ENCODE measurements at regions not wholly inside any gene's neighbourhood (a gene's known extent, or its start where the extent isn't known, plus 50 kb on each side); places are given as distances from the start of the nearest gene placed in this dataset.

DNA sequence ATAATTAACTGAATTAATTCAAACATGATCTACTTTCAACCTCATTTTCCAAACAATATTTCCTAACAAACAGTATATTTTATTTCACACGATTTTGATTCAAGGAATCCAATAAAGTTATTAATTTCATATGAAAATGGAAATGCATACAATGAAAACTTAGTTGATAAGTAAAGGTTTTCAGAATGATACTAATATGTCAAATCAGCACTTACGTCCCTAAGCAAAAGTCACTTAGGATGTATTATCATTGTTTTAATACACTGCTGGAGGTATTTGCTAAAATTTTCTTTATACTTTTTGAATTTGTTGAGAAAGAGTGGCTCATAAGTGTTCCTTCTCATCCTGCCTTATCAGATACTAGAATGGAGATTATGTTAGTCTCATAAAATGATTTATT, 266.8 kb upstream of the PUDP start:
- Histone ChIP-seq H3K4me3 (ENCODE audit: low read length) (no peak overlapping the region), H3K9ac (ENCODE audit: low read length) (no peak overlapping the region), H3K27me3 (ENCODE audit: insufficient read depth, low read length, poor library complexity) (no peaks in the 10 kb centered on the region), H2BK15ac (replicated peaks; ENCODE audit: low read depth) (no peak overlapping the region), H4K8ac (ENCODE audit: low read depth, low read length) (no peak overlapping the region), H3K18ac (ENCODE audit: low read length) (no peak overlapping the region), H3K79me1 (ENCODE audit: low read length) (no peaks in the 10 kb centered on the region), H2BK5ac (ENCODE audit: low read length) (no peak overlapping the region), H3K27ac (ENCODE audit: low read depth, low read length) (no peak overlapping the region), H4K5ac (ENCODE audit: low read length) (no peak overlapping the region), H3K23ac (ENCODE audit: low read length) (no peak overlapping the region), H3K4ac (ENCODE audit: low read depth, low read length) (no peak overlapping the region), H3K36me3 (ENCODE audit: control insufficient read depth, insufficient read depth, low read length) (no peaks in the 10 kb centered on the region), H3K56ac (ENCODE audit: low read length) (no peak overlapping the region), H3K4me1 (ENCODE audit: control insufficient read depth, low read depth, low read length) (no peaks in the 10 kb centered on the region), H3K79me2 (ENCODE audit: control insufficient read depth, insufficient read depth, low read length) (no peaks in the 10 kb centered on the region), H3K4me2 (ENCODE audit: low read length) (no peak overlapping the region), H2BK120ac (ENCODE audit: low read depth, low read length) (no peak overlapping the region), H2AK5ac (ENCODE audit: low read length) (no peak overlapping the region)
- no peak for DNase-seq
- 100% methylated on average over 1 of the region's 2 CpGs for WGBS (ENCODE audit: extremely low coverage, insufficient coverage, low lambda C conversion rate)

DNA sequence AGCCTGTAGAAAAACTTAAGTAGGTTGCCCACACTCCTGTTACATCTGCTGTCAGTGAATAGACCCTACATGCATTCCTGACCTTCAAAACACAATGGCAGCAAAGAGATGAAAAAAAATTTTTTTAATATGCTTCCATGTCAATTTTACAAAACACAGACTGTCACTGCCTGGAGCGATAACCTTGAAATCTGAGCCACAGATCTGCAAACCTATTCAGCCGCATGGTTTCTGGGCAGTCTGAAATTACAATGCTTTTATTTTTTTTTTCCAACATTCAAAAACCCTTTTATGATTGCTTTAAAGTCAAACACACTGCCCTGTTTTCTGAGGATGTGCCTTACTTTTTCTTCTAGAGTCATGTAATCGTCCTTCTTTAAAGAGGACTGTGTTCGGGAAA, 264.9 kb upstream of the PUDP start:
- Histone ChIP-seq H2BK15ac (replicated peaks; ENCODE audit: low read depth) (no peak overlapping the region), H3K18ac (ENCODE audit: low read length) (no peak overlapping the region), H3K56ac (ENCODE audit: low read length) (no peak overlapping the region), H4K5ac (ENCODE audit: low read length) (no peak overlapping the region), H2BK120ac (ENCODE audit: low read depth, low read length) (no peak overlapping the region), H4K8ac (ENCODE audit: low read depth, low read length) (no peak overlapping the region), H3K79me2 (ENCODE audit: control insufficient read depth, insufficient read depth, low read length) (no peaks in the 10 kb centered on the region), H3K27ac (ENCODE audit: low read depth, low read length) (no peak overlapping the region), H3K9ac (ENCODE audit: low read length) (no peak overlapping the region), H3K36me3 (ENCODE audit: control insufficient read depth, insufficient read depth, low read length) (no peaks in the 10 kb centered on the region), H3K23ac (ENCODE audit: low read length) (no peak overlapping the region), H2BK5ac (ENCODE audit: low read length) (no peak overlapping the region), H3K4ac (ENCODE audit: low read depth, low read length) (no peak overlapping the region), H3K4me3 (ENCODE audit: low read length) (no peak overlapping the region), H3K4me2 (ENCODE audit: low read length) (no peak overlapping the region), H3K27me3 (ENCODE audit: insufficient read depth, low read length, poor library complexity) (no peaks in the 10 kb centered on the region), H3K4me1 (ENCODE audit: control insufficient read depth, low read depth, low read length) (no peaks in the 10 kb centered on the region), H2AK5ac (ENCODE audit: low read length) (no peak overlapping the region), H3K79me1 (ENCODE audit: low read length) (no peaks in the 10 kb centered on the region)
- DNase-seq: no peak
- WGBS (ENCODE audit: extremely low coverage, insufficient coverage, low lambda C conversion rate): no CpG with 5 or more reads among the region's 4 CpGs

DNA sequence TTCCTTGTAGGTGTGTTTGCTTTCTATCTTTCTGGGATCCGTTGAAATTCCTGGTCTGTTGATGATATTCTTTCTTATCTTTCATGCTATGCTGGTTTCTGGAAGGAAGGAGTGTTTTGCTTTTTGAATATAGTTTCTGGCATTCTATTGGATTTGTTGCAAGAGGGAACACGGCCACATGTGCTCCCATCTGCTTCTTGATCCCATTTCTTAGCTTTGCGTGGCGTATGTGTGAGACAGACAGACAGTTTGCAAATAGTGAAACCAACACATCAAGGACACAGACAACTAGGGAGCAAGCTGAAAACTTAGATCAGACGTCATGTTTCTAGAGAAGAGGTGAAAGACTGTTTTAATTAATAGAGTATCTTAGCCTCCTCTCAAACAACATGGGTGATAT, 261.9 kb upstream of the PUDP start:
- Histone ChIP-seq H4K5ac (ENCODE audit: low read length) (no peak overlapping the region), H3K79me2 (ENCODE audit: control insufficient read depth, insufficient read depth, low read length) (no peaks in the 10 kb centered on the region), H3K27me3 (ENCODE audit: insufficient read depth, low read length, poor library complexity) (no peaks in the 10 kb centered on the region), H2AK5ac (ENCODE audit: low read length) (no peak overlapping the region), H3K18ac (ENCODE audit: low read length) (no peak overlapping the region), H3K27ac (ENCODE audit: low read depth, low read length) (no peak overlapping the region), H4K8ac (ENCODE audit: low read depth, low read length) (no peak overlapping the region), H2BK15ac (replicated peaks; ENCODE audit: low read depth) (no peak overlapping the region), H3K4me3 (ENCODE audit: low read length) (no peak overlapping the region), H2BK5ac (ENCODE audit: low read length) (no peak overlapping the region), H3K4me1 (ENCODE audit: control insufficient read depth, low read depth, low read length) (no peaks in the 10 kb centered on the region), H3K4ac (ENCODE audit: low read depth, low read length) (no peak overlapping the region), H3K4me2 (ENCODE audit: low read length) (no peak overlapping the region), H3K9ac (ENCODE audit: low read length) (no peak overlapping the region), H3K36me3 (ENCODE audit: control insufficient read depth, insufficient read depth, low read length) (no peaks in the 10 kb centered on the region), H3K79me1 (ENCODE audit: low read length) (no peaks in the 10 kb centered on the region), H3K56ac (ENCODE audit: low read length) (no peak overlapping the region), H3K23ac (ENCODE audit: low read length) (no peak overlapping the region), H2BK120ac (ENCODE audit: low read depth, low read length) (no peak overlapping the region)
- DNase-seq: no peak
- WGBS (ENCODE audit: extremely low coverage, insufficient coverage, low lambda C conversion rate): no CpG with 5 or more reads among the region's 5 CpGs

GRCh38 chrX:7399373-7399772, 251.4 kb upstream of the PUDP start:
- H3K18ac ChIP-seq (ENCODE audit: low read length): no peak overlapping the region

DNA sequence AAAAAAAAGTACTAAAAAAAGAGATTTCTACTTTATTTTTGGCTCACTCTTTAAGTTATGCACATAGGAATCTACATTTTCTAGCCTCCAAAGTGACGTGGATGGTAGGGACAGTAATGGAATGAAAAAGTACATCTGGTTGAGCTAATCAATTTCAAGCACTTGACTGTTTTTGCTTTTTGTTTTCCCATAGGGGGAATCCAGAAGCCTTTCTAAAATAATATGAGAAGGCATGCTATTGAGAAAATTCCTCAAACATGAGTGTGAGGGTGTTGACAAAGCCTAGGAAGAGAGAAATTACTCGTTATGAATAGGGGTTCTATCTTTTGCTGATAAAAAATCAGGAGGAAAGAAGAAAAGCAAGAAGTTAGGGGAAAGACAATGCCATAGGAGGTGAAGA, 242.5 kb upstream of the PUDP start:
- Histone ChIP-seq H3K36me3 (ENCODE audit: control insufficient read depth, insufficient read depth, low read length) (no peaks in the 10 kb centered on the region), H2AK5ac (ENCODE audit: low read length) (no peak overlapping the region), H4K5ac (ENCODE audit: low read length) (no peak overlapping the region), H3K4me3 (ENCODE audit: low read length) (no peak overlapping the region), H4K8ac (ENCODE audit: low read depth, low read length) (no peak overlapping the region), H3K18ac (ENCODE audit: low read length) (no peak overlapping the region), H2BK120ac (ENCODE audit: low read depth, low read length) (no peak overlapping the region), H3K56ac (ENCODE audit: low read length) (no peak overlapping the region), H3K4me2 (ENCODE audit: low read length) (no peak overlapping the region), H3K79me2 (ENCODE audit: control insufficient read depth, insufficient read depth, low read length) (no peaks in the 10 kb centered on the region), H3K4me1 (ENCODE audit: control insufficient read depth, low read depth, low read length) (no peaks in the 10 kb centered on the region), H3K9ac (ENCODE audit: low read length) (no peak overlapping the region), H3K23ac (ENCODE audit: low read length) (no peak overlapping the region), H2BK5ac (ENCODE audit: low read length) (no peak overlapping the region), H3K27me3 (ENCODE audit: insufficient read depth, low read length, poor library complexity) (no peaks in the 10 kb centered on the region), H3K4ac (ENCODE audit: low read depth, low read length) (no peak overlapping the region), H2BK15ac (replicated peaks; ENCODE audit: low read depth) (no peak overlapping the region), H3K27ac (ENCODE audit: low read depth, low read length) (no peak overlapping the region), H3K79me1 (ENCODE audit: low read length) (no peaks in the 10 kb centered on the region)
- WGBS (ENCODE audit: extremely low coverage, insufficient coverage, low lambda C conversion rate): no CpG with 5 or more reads among the region's 2 CpGs
- no peak for DNase-seq

More at GRCh38 chrX:7399373-7399772, 251.4 kb upstream of the PUDP start:
- H3K27me3 ChIP-seq (ENCODE audit: insufficient read depth, low read length, poor library complexity): no peaks in the 10 kb centered on the region
- no peak overlapping the region for H4K5ac ChIP-seq (ENCODE audit: low read length)
- H2BK5ac ChIP-seq (ENCODE audit: low read length): no peak overlapping the region
- H3K36me3 ChIP-seq (ENCODE audit: control insufficient read depth, insufficient read depth, low read length): no peaks in the 10 kb centered on the region
- no peak overlapping the region for H2AK5ac ChIP-seq (ENCODE audit: low read length)
- DNase-seq: no peak
- H3K4me2 ChIP-seq (ENCODE audit: low read length): no peak overlapping the region
- no peak overlapping the region for H3K4me3 ChIP-seq (ENCODE audit: low read length)
- H3K4ac ChIP-seq (ENCODE audit: low read depth, low read length): no peak overlapping the region
- H3K56ac ChIP-seq (ENCODE audit: low read length): no peak overlapping the region
- H2BK15ac ChIP-seq (replicated peaks; ENCODE audit: low read depth): no peak overlapping the region
- H3K27ac ChIP-seq (ENCODE audit: low read depth, low read length): no peak overlapping the region
- no peaks in the 10 kb centered on the region for H3K79me2 ChIP-seq (ENCODE audit: control insufficient read depth, insufficient read depth, low read length)
- no CpG with 5 or more reads among the region's 2 CpGs for WGBS (ENCODE audit: extremely low coverage, insufficient coverage, low lambda C conversion rate)
- H3K9ac ChIP-seq (ENCODE audit: low read length): no peak overlapping the region
- no peaks in the 10 kb centered on the region for H3K79me1 ChIP-seq (ENCODE audit: low read length)
- no peak overlapping the region for H3K23ac ChIP-seq (ENCODE audit: low read length)
- H4K8ac ChIP-seq (ENCODE audit: low read depth, low read length): no peak overlapping the region
- H2BK120ac ChIP-seq (ENCODE audit: low read depth, low read length): no peak overlapping the region
- no peaks in the 10 kb centered on the region for H3K4me1 ChIP-seq (ENCODE audit: control insufficient read depth, low read depth, low read length)

GRCh38 chrX:7389576-7389975, 241.6 kb upstream of the PUDP start:
- no CpG with 5 or more reads among the region's 2 CpGs for WGBS (ENCODE audit: extremely low coverage, insufficient coverage, low lambda C conversion rate)
- no peak overlapping the region for H3K27ac ChIP-seq (ENCODE audit: low read depth, low read length)

More at GRCh38 chrX:7389576-7389975, 241.6 kb upstream of the PUDP start:
- Histone ChIP-seq H3K4ac (ENCODE audit: low read depth, low read length) (no peak overlapping the region), H3K56ac (ENCODE audit: low read length) (no peak overlapping the region), H2AK5ac (ENCODE audit: low read length) (no peak overlapping the region), H4K5ac (ENCODE audit: low read length) (no peak overlapping the region), H3K36me3 (ENCODE audit: control insufficient read depth, insufficient read depth, low read length) (no peaks in the 10 kb centered on the region), H3K79me1 (ENCODE audit: low read length) (no peaks in the 10 kb centered on the region), H3K9ac (ENCODE audit: low read length) (no peak overlapping the region), H3K79me2 (ENCODE audit: control insufficient read depth, insufficient read depth, low read length) (no peaks in the 10 kb centered on the region), H4K8ac (ENCODE audit: low read depth, low read length) (no peak overlapping the region), H3K18ac (ENCODE audit: low read length) (no peak overlapping the region), H3K23ac (ENCODE audit: low read length) (no peak overlapping the region), H2BK5ac (ENCODE audit: low read length) (no peak overlapping the region), H2BK15ac (replicated peaks; ENCODE audit: low read depth) (no peak overlapping the region), H3K27me3 (ENCODE audit: insufficient read depth, low read length, poor library complexity) (no peaks in the 10 kb centered on the region), H3K4me1 (ENCODE audit: control insufficient read depth, low read depth, low read length) (no peaks in the 10 kb centered on the region), H3K4me2 (ENCODE audit: low read length) (no peak overlapping the region), H2BK120ac (ENCODE audit: low read depth, low read length) (no peak overlapping the region), H3K4me3 (ENCODE audit: low read length) (no peak overlapping the region)
- no peak for DNase-seq

Data from mesendoderm (in vitro differentiated cells).